ENCODE measurements at regions not wholly inside any gene's neighbourhood (a gene's known extent, or its start where the extent isn't known, plus 50 kb on each side); places are given as distances from the start of the nearest gene placed in this dataset.

GRCh38 chr4:20026456-20026855 is 225.2 kb upstream of the SLIT2 start:
- TF ChIP-seq CTCF (IDR thresholded peaks at IDR 0.05), result no peak
- H3K27ac ChIP-seq, result no peak overlapping the region
- intact Hi-C loops (cut with DNase I), result no loop called here
- H3K4me1 ChIP-seq, result no peaks in the 10 kb centered on the region
- H3K4me3 ChIP-seq, result no peak overlapping the region
- H3K9ac ChIP-seq (ENCODE audit: low read depth in 2 of 2, low read length in 2 of 2), result no peak overlapping the region
- H3K36me3 ChIP-seq, result no peaks in the 10 kb centered on the region
- H3K9me3 ChIP-seq, result no peaks in the 10 kb centered on the region
- no peak for DNase-seq
- no peaks in the 10 kb centered on the region for H3K27me3 ChIP-seq

DNA sequence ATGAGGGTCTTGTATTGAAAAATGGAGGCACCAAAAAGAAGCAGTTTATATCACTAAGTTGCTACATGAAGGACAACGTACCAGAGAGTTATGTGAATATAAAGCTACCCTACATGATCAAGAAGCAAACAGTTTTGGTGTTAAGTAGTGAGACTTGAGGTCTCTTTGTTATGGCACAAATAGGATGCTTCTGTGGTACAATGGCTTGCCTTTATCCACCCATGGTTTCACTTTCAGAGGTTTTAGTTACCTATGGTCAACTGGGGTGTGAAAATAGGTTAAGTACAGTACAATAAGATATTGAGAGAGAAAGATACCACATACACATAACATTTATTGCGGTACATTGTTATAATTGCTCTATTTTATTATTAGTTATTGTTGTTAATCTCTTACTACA is 229.2 kb upstream of the SLIT2 start:
- Histone ChIP-seq H3K9me3 (no peaks in the 10 kb centered on the region), H3K9ac (ENCODE audit: low read depth in 2 of 2, low read length in 2 of 2) (no peak overlapping the region), H3K36me3 (no peaks in the 10 kb centered on the region), H3K4me1 (no peaks in the 10 kb centered on the region), H3K4me3 (no peak overlapping the region), H3K27me3 (no peaks in the 10 kb centered on the region), H3K27ac (no peak overlapping the region)
- intact Hi-C loops (cut with DNase I), result no loop called here
- TF ChIP-seq CTCF (IDR thresholded peaks at IDR 0.05), result no peak
- DNase-seq, result no peak

DNA sequence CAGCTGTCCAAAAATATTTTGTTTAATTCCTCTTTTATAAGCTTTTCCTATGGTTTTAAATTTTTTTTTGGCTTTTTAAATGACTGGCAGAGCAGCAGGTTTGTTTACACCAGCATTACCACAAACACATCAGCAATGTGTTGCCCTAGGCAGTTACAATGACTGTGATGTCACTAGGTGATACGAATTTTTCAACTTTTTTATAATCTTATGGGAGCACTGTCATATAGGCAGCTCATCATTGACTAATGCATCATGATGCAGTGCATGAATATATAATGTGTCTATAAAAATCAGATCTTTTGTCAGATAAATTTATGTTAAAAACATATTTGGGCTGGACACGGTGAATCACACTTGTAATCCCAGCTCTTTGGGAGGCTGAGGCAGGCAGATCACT is 231.6 kb upstream of the SLIT2 start:
- Histone ChIP-seq H3K4me1 (no peaks in the 10 kb centered on the region), H3K36me3 (no peaks in the 10 kb centered on the region), H3K4me3 (no peak overlapping the region), H3K27me3 (no peaks in the 10 kb centered on the region), H3K27ac (no peak overlapping the region), H3K9me3 (no peaks in the 10 kb centered on the region), H3K9ac (ENCODE audit: low read depth in 2 of 2, low read length in 2 of 2) (no peak overlapping the region)
- TF ChIP-seq CTCF (IDR thresholded peaks at IDR 0.05), result no peak
- DNase-seq, result no peak
- intact Hi-C loops (cut with DNase I), result no loop called here

DNA sequence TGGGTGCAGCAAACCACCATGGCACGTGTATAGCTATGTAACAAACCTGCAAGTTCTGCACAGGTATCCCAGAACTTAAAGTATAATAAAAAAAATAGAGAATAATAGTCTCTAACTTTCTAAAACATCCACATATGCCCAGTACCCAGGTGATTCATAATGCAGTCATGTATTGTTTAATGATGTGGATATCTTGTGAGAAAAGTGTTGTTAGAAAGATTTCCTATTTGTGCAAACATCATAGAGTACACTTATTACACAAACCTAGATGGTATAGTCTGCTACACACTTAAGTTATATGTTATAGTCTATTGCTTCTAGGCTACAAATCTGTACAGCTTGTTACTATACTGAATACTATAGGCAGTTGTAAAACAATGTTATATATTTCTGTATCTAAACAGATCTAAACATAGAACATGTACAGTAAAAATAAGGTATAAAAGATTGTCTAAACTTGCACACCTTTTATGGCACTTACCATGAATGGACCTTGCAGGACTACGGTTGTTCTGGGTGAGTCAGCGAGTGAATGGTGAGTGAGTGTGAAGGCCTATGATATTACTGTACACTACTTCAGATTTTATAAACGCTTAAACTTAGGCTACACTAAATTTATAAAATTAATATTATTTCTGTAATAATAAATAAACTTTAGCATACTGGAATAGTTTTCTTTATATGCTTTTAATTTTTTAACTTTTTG is 232.2 kb upstream of the SLIT2 start:
- Histone ChIP-seq H3K36me3 (no peaks in the 10 kb centered on the region), H3K27ac (no peak overlapping the region), H3K27me3 (no peaks in the 10 kb centered on the region), H3K9ac (ENCODE audit: low read depth in 2 of 2, low read length in 2 of 2) (no peak overlapping the region), H3K4me1 (no peaks in the 10 kb centered on the region), H3K4me3 (no peak overlapping the region), H3K9me3 (no peaks in the 10 kb centered on the region)
- intact Hi-C loops (cut with DNase I), result no loop called here
- no peak for TF ChIP-seq CTCF (IDR thresholded peaks at IDR 0.05)
- DNase-seq, result no peak

DNA sequence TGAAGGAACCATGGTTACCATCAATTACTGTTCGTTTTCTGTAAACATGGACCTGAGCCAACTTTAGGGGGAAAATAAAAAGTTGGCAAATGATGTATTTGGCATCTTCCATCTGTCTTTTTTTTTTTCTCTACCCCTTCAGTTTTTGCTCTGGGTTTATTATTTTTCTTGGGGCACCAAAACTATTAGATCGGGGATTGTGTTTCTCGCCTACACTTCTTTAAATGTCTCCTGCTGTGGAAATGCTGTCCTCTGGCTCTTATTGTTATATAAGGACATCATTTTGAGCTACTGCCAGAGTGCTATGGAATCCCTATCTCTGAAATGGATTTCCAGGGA is 234.0 kb upstream of the SLIT2 start:
- no peak for TF ChIP-seq CTCF (IDR thresholded peaks at IDR 0.05)
- no peaks in the 10 kb centered on the region for H3K36me3 ChIP-seq
- intact Hi-C loops (cut with DNase I), result no loop called here
- no peak overlapping the region for H3K27ac ChIP-seq
- H3K9me3 ChIP-seq, result no peaks in the 10 kb centered on the region
- no peak for DNase-seq
- H3K27me3 ChIP-seq, result no peaks in the 10 kb centered on the region
- no peak overlapping the region for H3K9ac ChIP-seq (ENCODE audit: low read depth in 2 of 2, low read length in 2 of 2)
- no peak overlapping the region for H3K4me3 ChIP-seq
- no peaks in the 10 kb centered on the region for H3K4me1 ChIP-seq

Measured in colonic mucosa (tissue), 4 donors.